SK-N-SH (cell line): ENCODE measurements at regions not wholly inside any gene's neighbourhood (a gene's known extent, or its start where the extent isn't known, plus 50 kb on each side); places are given as distances from the start of the nearest gene placed in this dataset.
A peak's percentile ranks its signal among the peaks of the same experiment; 100 is the strongest.

ENCODE experiments used
- CTCF ChIA-PET: fragments of 300-600, 350-600 bp; formaldehyde crosslinking; extraction: SDS; loops from one replicate; lab custom pipeline; 2021; lab: Yijun Ruan, JAX
- POLR2A ChIA-PET: fragments of 350-600 bp; sonication (Branson Sonifier 250); formaldehyde crosslinking; extraction: SDS; loops from one replicate; lab custom pipeline; 2020; ENCODE audit warnings: antibody characterized with exemption, inconsistent platforms; lab: Yijun Ruan, JAX
- DNase-seq: peaks from one replicate; pipeline ENCODE4 v3.0.0; 2012
- H2AFZ ChIP-seq: fragments of 200-600 bp; sonication (generic); 2 replicates; pipeline ENCODE4 v1.8.1; 2016; ENCODE audit warnings: antibody characterized with exemption, mild to moderate bottlenecking, low read depth
- H3F3A ChIP-seq: fragments of 200-600 bp; sonication (generic); replicated peaks from 2 replicates; pipeline ENCODE3; 2016; ENCODE audit warnings: antibody characterized with exemption, mild to moderate bottlenecking; ENCODE audit not compliant: insufficient read depth
- H3K27ac ChIP-seq, 2 experiments: fragments of 200-500 bp in 1 of 2; fragments of 200-600 bp in 1 of 2; sonication (Bioruptor generic) in 1 of 2; sonication (generic), shearing (Covaris generic) in 1 of 2; 2 replicates each; pipeline versions ENCODE4 v1.5.1 to v1.6.1; 2014 to 2016; ENCODE audit warnings: low read depth in 2 of 2, inconsistent platforms in 1 of 2, low read length in 1 of 2, mild to moderate bottlenecking in 1 of 2, mixed read lengths in 1 of 2
- H3K27me3 ChIP-seq: fragments of 200-600 bp; sonication (generic), shearing (Covaris generic); 2 replicates; pipeline ENCODE4 v1.6.1; 2016; ENCODE audit warnings: mixed run types; ENCODE audit not compliant: insufficient read depth
- H3K36me3 ChIP-seq, 2 experiments: fragments of 200-500 bp in 1 of 2; fragments of 200-600 bp in 1 of 2; sonication (Bioruptor generic) in 1 of 2; sonication (generic) in 1 of 2; replicated peaks in 1 of 2; 2 replicates each; pipeline versions ENCODE3 to v1.5.1; 2014 to 2016; ENCODE audit warnings: low read length in 1 of 2, mild to moderate bottlenecking in 1 of 2; ENCODE audit not compliant: insufficient read depth in 2 of 2, control insufficient read depth in 1 of 2
- H3K4me1 ChIP-seq, 2 experiments: fragments of 200-500 bp in 1 of 2; fragments of 200-600 bp in 1 of 2; sonication (Bioruptor generic) in 1 of 2; sonication (generic), shearing (Covaris generic) in 1 of 2; 2 replicates each; pipeline versions ENCODE4 v1.5.1 to v1.6.1; 2014 to 2016; ENCODE audit warnings: low read depth in 1 of 2, low read length in 1 of 2, mixed run types in 1 of 2; ENCODE audit not compliant: insufficient read depth in 2 of 2, control insufficient read depth in 1 of 2
- H3K4me2 ChIP-seq: fragments of 200-600 bp; sonication (generic), shearing (Covaris generic); 2 replicates; pipeline ENCODE4 v1.6.1; 2017; ENCODE audit warnings: mixed run types
- H3K4me3 ChIP-seq, 2 experiments: fragments of 200-500 bp in 1 of 2; fragments of 200-600 bp in 1 of 2; sonication (Bioruptor generic) in 1 of 2; sonication (generic), shearing (Covaris generic) in 1 of 2; 2 replicates each; pipeline versions ENCODE4 v1.5.1 to v1.8.1; 2014 to 2016; ENCODE audit warnings: low read depth in 2 of 2, inconsistent platforms in 1 of 2, low read length in 1 of 2, mild to moderate bottlenecking in 1 of 2, mixed read lengths in 1 of 2, moderate library complexity in 1 of 2
- H3K79me2 ChIP-seq: fragments of 200-600 bp; sonication (generic); 2 replicates; pipeline ENCODE4 v1.8.1; 2017; ENCODE audit warnings: mild to moderate bottlenecking; ENCODE audit not compliant: insufficient read depth
- H3K9ac ChIP-seq: fragments of 200-600 bp; sonication (generic); 2 replicates; pipeline ENCODE4 v1.6.1; 2017; ENCODE audit warnings: mixed run types
- H3K9me2 ChIP-seq: fragments of 200-600 bp; sonication (generic); 2 replicates; pipeline ENCODE4 v1.6.1; 2017; ENCODE audit warnings: mixed run types
- H3K9me3 ChIP-seq: fragments of 200-600 bp; sonication (generic); 2 replicates; pipeline ENCODE4 v1.6.1; 2017; ENCODE audit warnings: mixed run types, mild to moderate bottlenecking, moderate library complexity
- H4K20me1 ChIP-seq: fragments of 200-600 bp; sonication (generic); 2 replicates; pipeline ENCODE4 v1.6.1; 2017; ENCODE audit warnings: mild to moderate bottlenecking, mixed run types; ENCODE audit not compliant: insufficient read depth
- CHD2 ChIP-seq: fragments of 150-350 bp; IDR thresholded peaks from 2 replicates; pipeline ENCODE4 v1.6.1; 2018; ENCODE audit warnings: low read length; ENCODE audit not compliant: partially characterized antibody
- CTCF ChIP-seq: fragments of 200-600 bp; sonication (generic); IDR thresholded peaks from 2 replicates; pipeline ENCODE4 v1.6.1; 2017; ENCODE audit warnings: antibody characterized with exemption, mild to moderate bottlenecking, moderate library complexity
- EZH2phosphoT487 ChIP-seq: fragments of 200-600 bp; sonication (generic); IDR thresholded peaks from 2 replicates; pipeline ENCODE4 v1.6.1; 2017; ENCODE audit warnings: low read depth, mixed run types, mild to moderate bottlenecking, antibody characterized with exemption, moderate library complexity, borderline replicate concordance
- FOSL2 ChIP-seq: IDR thresholded peaks from 2 replicates; pipeline ENCODE4 v1.4.0; 2012; ENCODE audit warnings: low read depth, mild to moderate bottlenecking, moderate library complexity, borderline replicate concordance
- GABPA ChIP-seq: IDR thresholded peaks from 2 replicates; pipeline ENCODE4 v1.4.0; 2012; ENCODE audit warnings: low read depth, mild to moderate bottlenecking
- IRF3 ChIP-seq: fragments of 150-350 bp; IDR thresholded peaks from 2 replicates; pipeline ENCODE4 v1.6.1; 2016; ENCODE audit warnings: mild to moderate bottlenecking, low read depth, low read length
- JUND ChIP-seq: IDR thresholded peaks from 2 replicates; pipeline ENCODE4 v1.4.0; 2012
- RAD21 ChIP-seq: IDR thresholded peaks from 2 replicates; pipeline ENCODE4 v1.6.1; 2012; ENCODE audit warnings: mild to moderate bottlenecking, low read length
- RCOR1 ChIP-seq: fragments of 150-350 bp; IDR thresholded peaks from 2 replicates; pipeline ENCODE4 v1.6.1; 2017; ENCODE audit warnings: antibody characterized with exemption, low read length
- REST ChIP-seq: IDR thresholded peaks from 2 replicates; pipeline ENCODE4 v1.6.1; 2012; ENCODE audit warnings: mild to moderate bottlenecking, low read depth, low read length, moderate library complexity
- RFX5 ChIP-seq: IDR thresholded peaks from 2 replicates; pipeline ENCODE4 v1.6.1; 2012; ENCODE audit warnings: mild to moderate bottlenecking, improper control_type of control experiment, low read length
- RXRA ChIP-seq: IDR thresholded peaks from 2 replicates; pipeline ENCODE4 v1.4.0; 2012; ENCODE audit warnings: low read depth, mild to moderate bottlenecking, borderline replicate concordance
- TCF12 ChIP-seq: IDR thresholded peaks from 2 replicates; pipeline ENCODE4 v1.4.0; 2012
- TEAD4 ChIP-seq: IDR thresholded peaks from 2 replicates; pipeline ENCODE4 v1.4.0; 2012; ENCODE audit warnings: mild to moderate bottlenecking, borderline replicate concordance; ENCODE audit not compliant: insufficient read depth
- WGBS: methylation state at CpG from one replicate; pipeline ENCODE4 v1.1.6; 2017; ENCODE audit warnings: low lambda C conversion rate; 5-methylcytosine and 5-hydroxymethylcytosine counted together

GRCh38 chr4:150001815-150002214, 76.4 kb upstream of the DCLK2 start:
- no peak overlapping the region for H3K9ac ChIP-seq
- no peaks in the 10 kb centered on the region for H3K36me3 ChIP-seq
- WGBS = 82% methylated on average over 5 of the region's 5 CpGs
- peaks cover 16 to 52% of the 10 kb centered on the region in 2 experiments for H3K4me1 ChIP-seq
- H3F3A ChIP-seq = peaks cover 11% of the 10 kb centered on the region
- H3K4me2 ChIP-seq = no peak overlapping the region
- H2AFZ ChIP-seq = no peak overlapping the region; the same call in 1 of the 2 replicates
- no peak overlapping the region for H3K4me3 ChIP-seq
- no peaks in the 10 kb centered on the region for H3K79me2 ChIP-seq
- no peaks in the 10 kb centered on the region for H3K27me3 ChIP-seq
- H3K9me3 ChIP-seq = no peaks in the 10 kb centered on the region
- POLR2A ChIA-PET = no interaction called here
- H3K27ac ChIP-seq = peak overlapping the region in 1 of 2 experiments; percentile 10; a peak in 1 of 4 replicates
- H3K9me2 ChIP-seq = no peaks in the 10 kb centered on the region
- H4K20me1 ChIP-seq = no peaks in the 10 kb centered on the region
- TF ChIP-seq FOSL2 (peak; percentile 54; the same call in 1 of the 2 replicates), REST (no peak)
- CTCF ChIA-PET = interaction anchor here (1.3 to 15.4 kb wide), 2 partner anchors 207 to 241 kb away, joined by 4 to 197 read pairs; no protein-coding TSS in a partner anchor
- DNase-seq = no peak

GRCh38 chr4:150002561-150002960, 75.7 kb upstream of the DCLK2 start:
- no peak overlapping the region for H3K9ac ChIP-seq
- H3K79me2 ChIP-seq = no peaks in the 10 kb centered on the region
- peak overlapping the region in 1 of 2 experiments; percentile 10; a peak in 1 of 4 replicates for H3K27ac ChIP-seq
- H3K4me3 ChIP-seq = no peak overlapping the region
- no peak overlapping the region for H2AFZ ChIP-seq
- no peaks in the 10 kb centered on the region for H3K36me3 ChIP-seq
- ChIA-PET POLR2A (no interaction called here), CTCF (interaction anchor here (1.1 to 15.4 kb wide), 4 partner anchors 21 to 241 kb away, joined by 3 to 197 read pairs (median 10); no protein-coding TSS in a partner anchor)
- H4K20me1 ChIP-seq = no peaks in the 10 kb centered on the region
- H3K9me2 ChIP-seq = no peaks in the 10 kb centered on the region
- peaks cover 16 to 52% of the 10 kb centered on the region in 2 experiments for H3K4me1 ChIP-seq
- H3K27me3 ChIP-seq = no peaks in the 10 kb centered on the region
- H3F3A ChIP-seq = peaks cover 16% of the 10 kb centered on the region
- no peak overlapping the region for H3K4me2 ChIP-seq
- TF ChIP-seq GABPA (no peak), RCOR1 (no peak), FOSL2 (no peak), RXRA (no peak), TCF12 (no peak), CHD2 (no peak), CTCF (no peak), REST (no peak), RAD21 (no peak), TEAD4 (no peak), JUND (no peak), RFX5 (no peak), EZH2phosphoT487 (no peak), IRF3 (no peak)
- no peak for DNase-seq
- H3K9me3 ChIP-seq = no peaks in the 10 kb centered on the region
